OCI-LY3 (cell line): ENCODE measurements at regions not wholly inside any gene's neighbourhood (a gene's known extent, or its start where the extent isn't known, plus 50 kb on each side); places are given as distances from the start of the nearest gene placed in this dataset.

Source experiments
- H2AFZ ChIP-seq: fragments of 200-600, 300-600 bp; shearing (Covaris generic); 2 replicates; pipeline ENCODE4 v1.6.0; 2014; ENCODE audit warnings: antibody characterized with exemption, low read depth, low read length
- H3K27ac ChIP-seq: fragments of 200-600, 300-600 bp; sonication (generic); 2 replicates; pipeline ENCODE4 v1.5.1; 2014; ENCODE audit warnings: mild to moderate bottlenecking, low read length, moderate library complexity, mixed read lengths
- H3K27me3 ChIP-seq: fragments of 200-600, 300-600 bp; sonication (generic); 2 replicates; pipeline ENCODE4 v1.6.1; 2014; ENCODE audit warnings: low read depth, low read length, mixed read lengths
- H3K36me3 ChIP-seq: fragments of 200-600, 300-600 bp; sonication (generic); replicated peaks from 2 replicates; pipeline ENCODE3; 2014; ENCODE audit warnings: low read depth, low read length, mixed read lengths
- H3K4me1 ChIP-seq: fragments of 300-600, 200-600 bp; sonication (generic); 2 replicates; pipeline ENCODE4 v1.6.1; 2014; ENCODE audit warnings: low read length, mixed read lengths
- H3K4me2 ChIP-seq: fragments of 200-600, 300-600 bp; sonication (generic); 2 replicates; pipeline ENCODE4 v1.6.1; 2014; ENCODE audit warnings: low read length, mixed read lengths
- H3K4me3 ChIP-seq: fragments of 300-600, 200-600 bp; sonication (generic); 2 replicates; pipeline ENCODE4 v1.5.1; 2014; ENCODE audit warnings: antibody characterized with exemption, mild to moderate bottlenecking, low read length, moderate library complexity
- H3K79me2 ChIP-seq: fragments of 300-600, 200-600 bp; shearing (Covaris generic); 2 replicates; pipeline ENCODE4 v1.6.1; 2014; ENCODE audit warnings: mild to moderate bottlenecking, low read length, mixed read lengths
- H3K9ac ChIP-seq: fragments of 300-600, 200-600 bp; shearing (Covaris generic); 2 replicates; pipeline ENCODE4 v1.6.0; 2014; ENCODE audit warnings: mild to moderate bottlenecking, low read length, moderate library complexity
- H3K9me3 ChIP-seq: fragments of 200-600, 300-600 bp; shearing (Covaris generic); 2 replicates; pipeline ENCODE4 v1.6.1; 2014; ENCODE audit warnings: low read length, mixed read lengths; ENCODE audit not compliant: insufficient read depth
- H4K20me1 ChIP-seq: fragments of 200-600, 300-600 bp; sonication (generic); 2 replicates; pipeline ENCODE4 v1.6.1; 2016; ENCODE audit warnings: low read length, mixed read lengths; ENCODE audit not compliant: insufficient read depth
- EZH2phosphoT487 ChIP-seq: fragments of 200-600 bp; shearing (Covaris generic); IDR thresholded peaks from 2 replicates; pipeline ENCODE4 v1.6.1; 2018; ENCODE audit warnings: antibody characterized with exemption, mixed run types, low read depth
- TF ChIP-seq, protein P1 (sequence below): fragments of 200-600, 300-600 bp; sonication (generic); IDR thresholded peaks from 2 replicates; pipeline ENCODE4 v1.5.1; 2014; ENCODE audit warnings: antibody characterized with exemption, low read length, low read depth

DNA sequence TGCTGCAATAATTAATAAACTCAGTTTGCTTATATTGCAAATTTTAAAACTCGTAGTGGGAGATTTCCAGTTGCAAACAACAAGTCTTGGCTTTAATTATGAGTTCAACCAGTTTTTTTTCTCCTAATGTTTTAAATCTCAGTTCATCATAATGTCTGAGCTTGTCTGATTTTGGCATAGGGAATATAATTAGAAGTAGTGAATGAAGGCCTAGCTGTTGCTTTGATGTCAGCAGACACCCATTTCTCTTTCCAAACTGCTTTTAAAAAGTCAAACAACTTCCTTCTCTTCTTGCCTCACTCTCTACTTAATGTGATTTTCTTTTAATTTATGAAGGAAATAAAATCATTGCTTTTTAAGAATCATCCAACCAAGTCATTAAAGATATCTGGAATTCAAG, 1462.1 kb downstream of the DPP10 start:
- Histone ChIP-seq H3K9ac (no peak overlapping the region), H3K79me2 (no peaks in the 10 kb centered on the region), H3K9me3 (no peaks in the 10 kb centered on the region), H4K20me1 (no peaks in the 10 kb centered on the region), H3K27me3 (no peaks in the 10 kb centered on the region), H3K4me1 (no peaks in the 10 kb centered on the region), H2AFZ (no peak overlapping the region), H3K27ac (no peak overlapping the region), H3K36me3 (no peaks in the 10 kb centered on the region), H3K4me2 (no peak overlapping the region), H3K4me3 (no peak overlapping the region)
- TF ChIP-seq, protein P1, sequence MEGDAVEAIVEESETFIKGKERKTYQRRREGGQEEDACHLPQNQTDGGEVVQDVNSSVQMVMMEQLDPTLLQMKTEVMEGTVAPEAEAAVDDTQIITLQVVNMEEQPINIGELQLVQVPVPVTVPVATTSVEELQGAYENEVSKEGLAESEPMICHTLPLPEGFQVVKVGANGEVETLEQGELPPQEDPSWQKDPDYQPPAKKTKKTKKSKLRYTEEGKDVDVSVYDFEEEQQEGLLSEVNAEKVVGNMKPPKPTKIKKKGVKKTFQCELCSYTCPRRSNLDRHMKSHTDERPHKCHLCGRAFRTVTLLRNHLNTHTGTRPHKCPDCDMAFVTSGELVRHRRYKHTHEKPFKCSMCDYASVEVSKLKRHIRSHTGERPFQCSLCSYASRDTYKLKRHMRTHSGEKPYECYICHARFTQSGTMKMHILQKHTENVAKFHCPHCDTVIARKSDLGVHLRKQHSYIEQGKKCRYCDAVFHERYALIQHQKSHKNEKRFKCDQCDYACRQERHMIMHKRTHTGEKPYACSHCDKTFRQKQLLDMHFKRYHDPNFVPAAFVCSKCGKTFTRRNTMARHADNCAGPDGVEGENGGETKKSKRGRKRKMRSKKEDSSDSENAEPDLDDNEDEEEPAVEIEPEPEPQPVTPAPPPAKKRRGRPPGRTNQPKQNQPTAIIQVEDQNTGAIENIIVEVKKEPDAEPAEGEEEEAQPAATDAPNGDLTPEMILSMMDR = no peak
- TF ChIP-seq EZH2phosphoT487 = no peak

DNA sequence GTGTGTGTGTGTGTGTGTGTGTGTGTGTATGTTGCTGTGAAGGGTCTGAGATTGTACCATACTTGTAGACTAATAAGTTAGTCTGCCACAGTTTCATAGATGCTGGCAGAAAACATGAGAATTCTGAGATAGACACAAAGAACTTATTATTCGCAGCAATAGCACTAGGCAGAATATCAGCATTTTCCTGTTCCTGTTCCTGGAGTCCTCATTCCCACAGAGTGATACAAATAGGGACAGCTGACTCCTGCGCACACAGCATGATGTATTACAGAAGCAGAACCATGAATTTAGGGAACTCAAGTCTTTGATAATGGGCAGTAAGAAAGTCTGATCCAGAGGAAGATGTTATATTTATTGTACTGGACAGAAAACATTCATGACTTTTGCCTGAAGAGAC, 1466.3 kb downstream of the DPP10 start:
- H3K27ac ChIP-seq = no peak overlapping the region
- TF ChIP-seq, protein P1 = no peak
- no peak for TF ChIP-seq EZH2phosphoT487
- H4K20me1 ChIP-seq = no peaks in the 10 kb centered on the region
- no peaks in the 10 kb centered on the region for H3K9me3 ChIP-seq
- H3K36me3 ChIP-seq = no peaks in the 10 kb centered on the region
- no peak overlapping the region for H3K4me3 ChIP-seq
- H3K9ac ChIP-seq = no peak overlapping the region
- H3K79me2 ChIP-seq = no peaks in the 10 kb centered on the region
- H3K4me2 ChIP-seq = no peak overlapping the region
- H3K27me3 ChIP-seq = no peaks in the 10 kb centered on the region
- no peaks in the 10 kb centered on the region for H3K4me1 ChIP-seq
- H2AFZ ChIP-seq = no peak overlapping the region

DNA sequence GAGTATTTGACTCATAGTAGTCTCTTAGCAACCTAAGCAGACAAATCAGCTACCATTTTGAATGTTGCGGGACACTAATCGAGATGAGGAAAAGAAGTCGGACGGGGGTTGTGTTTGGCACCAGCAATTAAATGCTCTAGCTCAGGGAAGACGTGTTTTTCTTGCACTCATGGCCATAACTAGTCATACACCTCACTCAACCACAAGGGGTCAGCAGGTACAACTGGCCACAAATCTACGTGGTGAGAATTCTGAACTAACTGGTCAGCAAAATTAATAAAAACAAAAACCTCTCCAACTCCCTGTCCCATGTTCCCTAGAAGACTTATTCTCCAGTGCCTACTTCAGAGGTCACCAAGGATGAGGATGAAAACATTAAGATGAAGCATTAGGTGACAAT, 1467.8 kb downstream of the DPP10 start:
- Histone ChIP-seq H4K20me1 (no peaks in the 10 kb centered on the region), H3K4me1 (no peaks in the 10 kb centered on the region), H3K4me3 (no peak overlapping the region), H3K79me2 (no peaks in the 10 kb centered on the region), H3K27ac (no peak overlapping the region), H3K27me3 (no peaks in the 10 kb centered on the region), H3K9me3 (no peaks in the 10 kb centered on the region), H3K4me2 (no peak overlapping the region), H2AFZ (no peak overlapping the region), H3K9ac (no peak overlapping the region), H3K36me3 (no peaks in the 10 kb centered on the region)
- TF ChIP-seq EZH2phosphoT487 = no peak
- TF ChIP-seq, protein P1 = no peak

DNA sequence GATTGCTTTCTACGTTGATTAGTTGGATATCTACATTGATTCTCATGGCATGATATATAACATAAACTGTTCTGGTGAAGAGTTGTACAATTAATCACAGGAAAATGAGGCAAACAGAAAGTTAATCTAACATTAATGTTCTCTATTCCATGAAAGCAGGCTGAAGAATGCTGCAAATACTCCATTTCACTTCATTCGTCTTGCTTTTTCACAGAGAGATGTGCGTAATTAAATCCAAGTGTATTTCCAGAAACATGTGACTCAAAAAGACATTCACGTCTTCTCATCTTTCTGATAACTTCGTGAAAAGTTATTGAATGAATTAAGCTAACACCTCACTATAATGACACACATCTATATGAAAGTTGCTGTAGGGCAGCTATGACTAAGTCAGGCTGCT, 1471.5 kb downstream of the DPP10 start:
- no peak overlapping the region for H3K9ac ChIP-seq
- no peaks in the 10 kb centered on the region for H3K9me3 ChIP-seq
- no peak overlapping the region for H3K4me2 ChIP-seq
- H3K27me3 ChIP-seq = no peaks in the 10 kb centered on the region
- no peak overlapping the region for H3K4me3 ChIP-seq
- no peaks in the 10 kb centered on the region for H3K4me1 ChIP-seq
- H3K79me2 ChIP-seq = no peaks in the 10 kb centered on the region
- no peaks in the 10 kb centered on the region for H3K36me3 ChIP-seq
- no peak overlapping the region for H3K27ac ChIP-seq
- TF ChIP-seq, protein P1 = no peak
- no peak for TF ChIP-seq EZH2phosphoT487
- no peak overlapping the region for H2AFZ ChIP-seq
- H4K20me1 ChIP-seq = no peaks in the 10 kb centered on the region
